HepG2 (cell line): ENCODE measurements at regions not wholly inside any gene's neighbourhood (a gene's known extent, or its start where the extent isn't known, plus 50 kb on each side); places are given as distances from the start of the nearest gene placed in this dataset.
A peak's percentile ranks its signal among the peaks of the same experiment; 100 is the strongest.

ENCODE experiments used
- AGO2 ChIP-seq: fragments of 200-400 bp; formaldehyde crosslinking; optimal IDR thresholded peaks from 2 replicates; pipeline ENCODE3; 2017; ENCODE audit warnings: mild to moderate bottlenecking, low read depth, low read length, moderate library complexity
- HIC2 ChIP-seq: sonication (generic); formaldehyde crosslinking; IDR thresholded peaks from 2 replicates; pipeline ENCODE4 v1.9.0; 2022; ENCODE audit warnings: low read depth, missing genetic modification reagents
- HMGXB4 ChIP-seq, 2 experiments: sonication (generic) in 1 of 2; formaldehyde crosslinking in 1 of 2; IDR thresholded peaks; 2 replicates each; pipeline versions ENCODE4 v1.4.0 to v1.6.1; 2018 to 2020; ENCODE audit warnings: missing genetic modification reagents in 2 of 2, borderline replicate concordance in 1 of 2, low read depth in 1 of 2, mild to moderate bottlenecking in 1 of 2, missing biosample characterization in 1 of 2
- LCORL ChIP-seq, 2 experiments: fragments of 450-650 bp in 1 of 2; sonication (generic) in 1 of 2; formaldehyde crosslinking in 1 of 2; IDR thresholded peaks; 2 replicates each; pipeline versions ENCODE4 v1.5.0 to v1.6.1; 2017 to 2020; ENCODE audit warnings: antibody characterized with exemption in 1 of 2, missing genetic modification reagents in 1 of 2
- PAXIP1 ChIP-seq: sonication (generic); formaldehyde crosslinking; conservative IDR thresholded peaks from 2 replicates; pipeline ENCODE4 v1.4.0; 2020; ENCODE audit warnings: mild to moderate bottlenecking, missing genetic modification reagents, moderate library complexity
- SUZ12 ChIP-seq: fragments of 150-350 bp; IDR thresholded peaks from 2 replicates; pipeline ENCODE4 v1.6.1; 2014; ENCODE audit warnings: low read depth, low read length
- TBX3 ChIP-seq: fragments of 450-650 bp; IDR thresholded peaks from 2 replicates; pipeline ENCODE4 v1.6.1; 2017; ENCODE audit warnings: antibody characterized with exemption, mild to moderate bottlenecking, inconsistent platforms, borderline replicate concordance
- TEAD3 ChIP-seq: optimal IDR thresholded peaks from 2 replicates; pipeline ENCODE3; 2016; ENCODE audit warnings: borderline replicate concordance
- THAP11 ChIP-seq: IDR thresholded peaks from 2 replicates; pipeline ENCODE4 v1.6.1; 2016; ENCODE audit warnings: missing biosample characterization, missing genetic modification reagents
- ZNF318 ChIP-seq: sonication (generic); formaldehyde crosslinking; IDR thresholded peaks from 2 replicates; pipeline ENCODE4 v1.4.0; 2020; ENCODE audit warnings: mild to moderate bottlenecking, missing genetic modification reagents
- ZNF564 ChIP-seq: sonication (generic); formaldehyde crosslinking; IDR thresholded peaks from 2 replicates; pipeline ENCODE4 v1.8.1; 2023; ENCODE audit warnings: mild to moderate bottlenecking, missing genetic modification reagents

- TF ChIP-seq ZNF318 (CRISPR knock-in tag) (no peak), TBX3 (no peak), SUZ12 (no peak), TEAD3 (peak; percentile 98), LCORL (IDR thresholded peaks at IDR 0.05) (peak; percentile 69), LCORL (CRISPR knock-in tag; IDR thresholded peaks at IDR 0.05) (peak; percentile 38; the same call in 1 of the 2 replicates), PAXIP1 (peak; percentile 32; the same call in 1 of the 2 replicates), ZNF564 (CRISPR knock-in tag) (no peak), HMGXB4 (CRISPR knock-in tag; IDR thresholded peaks at IDR 0.05; ENCODE audit: borderline replicate concordance in 1 of 2, low read depth in 1 of 2) (no peak), AGO2 (no peak), HIC2 (peak; percentile 81), THAP11 (CRISPR knock-in tag) (no peak)
Measured at GRCh38 chr14:54106661-54107377, 150.2 kb upstream of the BMP4 start (continued).
